ENCODE measurements at regions not wholly inside any gene's neighbourhood (a gene's known extent, or its start where the extent isn't known, plus 50 kb on each side); places are given as distances from the start of the nearest gene placed in this dataset.

DNA sequence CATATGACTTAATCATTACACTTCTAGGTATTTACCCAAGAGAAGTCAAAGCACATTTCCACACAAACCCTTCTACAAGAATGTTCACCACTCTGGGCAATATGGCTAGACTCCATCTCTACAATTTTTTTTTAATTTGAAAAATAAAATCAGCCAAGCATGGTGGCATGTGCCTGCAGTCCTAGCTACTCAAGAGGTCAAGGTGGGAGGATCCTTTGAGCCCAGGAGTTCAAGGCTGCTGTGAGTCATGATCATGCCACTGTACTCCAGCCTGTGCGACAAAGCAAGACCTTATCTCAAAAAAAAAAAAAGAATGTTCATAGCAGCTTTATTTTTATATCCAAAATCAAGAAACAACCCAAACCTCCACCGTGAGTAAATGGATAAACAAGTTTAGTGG is 70.3 kb upstream of the MBNL3 start:
- TF ChIP-seq EP300 (IDR thresholded peaks at IDR 0.05; ENCODE audit: low read length) (no peak), NFIC (IDR thresholded peaks at IDR 0.05) (no peak), ZNF274 (IDR thresholded peaks at IDR 0.05; ENCODE audit: borderline replicate concordance, low read depth, low read length) (no peak), TSHZ1 (CRISPR knock-in tag; IDR thresholded peaks at IDR 0.05) (no peak), ZZZ3 (IDR thresholded peaks at IDR 0.05) (no peak), ZNF165 (CRISPR knock-in tag; IDR thresholded peaks at IDR 0.05; ENCODE audit: borderline replicate concordance) (no peak), ESRRA (IDR thresholded peaks at IDR 0.05; ENCODE audit: borderline replicate concordance, low read depth) (no peak), RCOR1 (IDR thresholded peaks at IDR 0.05; ENCODE audit: borderline replicate concordance in 1 of 2, low read depth in 2 of 2, low read length in 2 of 2) (no peak), JUND (IDR thresholded peaks at IDR 0.05; ENCODE audit: borderline replicate concordance, low read depth, low read length) (0 out of 2 replicates have a peak, but pooled peaks have one; percentile 15), JUND (tag; IDR thresholded peaks at IDR 0.05; ENCODE audit: borderline replicate concordance, low read depth, low read length) (no peak), CC2D1A (IDR thresholded peaks at IDR 0.05) (no peak), DNMT1 (IDR thresholded peaks at IDR 0.05) (no peak), ZBTB8A (IDR thresholded peaks at IDR 0.05; ENCODE audit: partially characterized antibody) (no peak)
- TF ChIP-seq, protein P1, sequence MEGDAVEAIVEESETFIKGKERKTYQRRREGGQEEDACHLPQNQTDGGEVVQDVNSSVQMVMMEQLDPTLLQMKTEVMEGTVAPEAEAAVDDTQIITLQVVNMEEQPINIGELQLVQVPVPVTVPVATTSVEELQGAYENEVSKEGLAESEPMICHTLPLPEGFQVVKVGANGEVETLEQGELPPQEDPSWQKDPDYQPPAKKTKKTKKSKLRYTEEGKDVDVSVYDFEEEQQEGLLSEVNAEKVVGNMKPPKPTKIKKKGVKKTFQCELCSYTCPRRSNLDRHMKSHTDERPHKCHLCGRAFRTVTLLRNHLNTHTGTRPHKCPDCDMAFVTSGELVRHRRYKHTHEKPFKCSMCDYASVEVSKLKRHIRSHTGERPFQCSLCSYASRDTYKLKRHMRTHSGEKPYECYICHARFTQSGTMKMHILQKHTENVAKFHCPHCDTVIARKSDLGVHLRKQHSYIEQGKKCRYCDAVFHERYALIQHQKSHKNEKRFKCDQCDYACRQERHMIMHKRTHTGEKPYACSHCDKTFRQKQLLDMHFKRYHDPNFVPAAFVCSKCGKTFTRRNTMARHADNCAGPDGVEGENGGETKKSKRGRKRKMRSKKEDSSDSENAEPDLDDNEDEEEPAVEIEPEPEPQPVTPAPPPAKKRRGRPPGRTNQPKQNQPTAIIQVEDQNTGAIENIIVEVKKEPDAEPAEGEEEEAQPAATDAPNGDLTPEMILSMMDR (IDR thresholded peaks at IDR 0.05 in 2 of 3, conservative IDR thresholded peaks at IDR 0.05 in 1 of 3; ENCODE audit: insufficient read depth in 2 of 3, low read depth in 1 of 3, low read length in 3 of 3) = no peak
- TF ChIP-seq, protein P2, sequence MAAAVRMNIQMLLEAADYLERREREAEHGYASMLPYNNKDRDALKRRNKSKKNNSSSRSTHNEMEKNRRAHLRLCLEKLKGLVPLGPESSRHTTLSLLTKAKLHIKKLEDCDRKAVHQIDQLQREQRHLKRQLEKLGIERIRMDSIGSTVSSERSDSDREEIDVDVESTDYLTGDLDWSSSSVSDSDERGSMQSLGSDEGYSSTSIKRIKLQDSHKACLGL (CRISPR knock-in tag; IDR thresholded peaks at IDR 0.05; ENCODE audit: borderline replicate concordance, poor library complexity, severe bottlenecking) = no peak

Data from K562 (cell line).